ENCODE measurements at regions not wholly inside any gene's neighbourhood (a gene's known extent, or its start where the extent isn't known, plus 50 kb on each side); places are given as distances from the start of the nearest gene placed in this dataset.

GRCh38 chr6:92770540-92770939, 648.8 kb downstream of the EPHA7 start:
- TF ChIP-seq POLR2A (IDR thresholded peaks at IDR 0.05; ENCODE audit: low read depth, low read length): no peak
- no peak for TF ChIP-seq TAF1 (IDR thresholded peaks at IDR 0.05; ENCODE audit: borderline replicate concordance, low read depth, low read length)
